ENCODE measurements at regions not wholly inside any gene's neighbourhood (a gene's known extent, or its start where the extent isn't known, plus 50 kb on each side); places are given as distances from the start of the nearest gene placed in this dataset.
"Not testable (repeated sequence)": the region's sequence is repeated elsewhere in the genome, so short reads cannot be mapped to it uniquely, and the experiment has no call there.

DNA sequence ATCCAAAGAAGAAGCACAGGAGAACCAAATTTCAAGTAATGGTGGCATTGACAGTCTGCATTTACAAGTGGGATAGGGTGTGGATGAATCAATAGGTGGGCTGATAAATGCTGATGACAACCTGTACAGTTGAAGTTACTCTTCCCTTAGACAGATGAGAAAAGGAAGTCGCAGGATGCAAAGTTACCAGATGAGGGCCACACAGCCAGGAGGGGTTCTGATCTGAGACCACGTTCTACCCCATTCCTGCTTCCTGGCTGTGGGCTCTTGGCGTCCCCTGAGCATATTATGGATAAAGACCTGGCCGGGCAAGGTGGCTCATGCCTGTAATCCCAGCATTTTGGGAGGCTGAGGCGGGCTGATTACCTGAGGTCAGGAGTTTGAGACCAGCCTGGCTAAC, 104.6 kb downstream of the EOMES start:
- H3K36me3 Mint-ChIP-seq = peaks cover 12% of the 10 kb centered on the region
- H3K4me1 Mint-ChIP-seq (ENCODE audit: low read depth in 2 of 2) = peaks cover 0 to 8% of the 10 kb centered on the region in 2 donors
- H3K27me3 Mint-ChIP-seq = no peaks in the 10 kb centered on the region
- no peak overlapping the region for H3K4me3 Mint-ChIP-seq
- DNase-seq (ENCODE audit: low spot score) (no peak), ATAC-seq (no peak)
- H3K27ac Mint-ChIP-seq = peak overlapping the region in 1 of 2 donors; percentile 23
- peaks cover 3% of the 10 kb centered on the region for H3K9me3 Mint-ChIP-seq

GRCh38 chr3:27616031-27616430, 106.1 kb downstream of the EOMES start:
- H3K27me3 Mint-ChIP-seq = no peaks in the 10 kb centered on the region
- H3K27ac Mint-ChIP-seq = no peak overlapping the region
- peaks cover 12% of the 10 kb centered on the region for H3K36me3 Mint-ChIP-seq
- peaks cover 3% of the 10 kb centered on the region for H3K9me3 Mint-ChIP-seq
- H3K4me1 Mint-ChIP-seq (ENCODE audit: low read depth in 2 of 2) = peaks cover 5 to 9% of the 10 kb centered on the region in 2 donors
- ATAC-seq (no peak), DNase-seq (ENCODE audit: low spot score) (no peak)
- H3K4me3 Mint-ChIP-seq = no peak overlapping the region

- no peak for ATAC-seq
- H3K4me3 Mint-ChIP-seq = no peak overlapping the region
- no peaks in the 10 kb centered on the region for H3K27me3 Mint-ChIP-seq
- H3K27ac Mint-ChIP-seq = no peak overlapping the region
- peaks cover 12% of the 10 kb centered on the region for H3K36me3 Mint-ChIP-seq
- peaks cover 10 to 11% of the 10 kb centered on the region in 2 donors for H3K4me1 Mint-ChIP-seq (ENCODE audit: low read depth in 2 of 2)
- peaks cover 3% of the 10 kb centered on the region for H3K9me3 Mint-ChIP-seq
- no peak for DNase-seq (ENCODE audit: low spot score)
These were observed 106.6 kb downstream of the EOMES start for GRCh38 chr3:27615555-27615954.

DNA sequence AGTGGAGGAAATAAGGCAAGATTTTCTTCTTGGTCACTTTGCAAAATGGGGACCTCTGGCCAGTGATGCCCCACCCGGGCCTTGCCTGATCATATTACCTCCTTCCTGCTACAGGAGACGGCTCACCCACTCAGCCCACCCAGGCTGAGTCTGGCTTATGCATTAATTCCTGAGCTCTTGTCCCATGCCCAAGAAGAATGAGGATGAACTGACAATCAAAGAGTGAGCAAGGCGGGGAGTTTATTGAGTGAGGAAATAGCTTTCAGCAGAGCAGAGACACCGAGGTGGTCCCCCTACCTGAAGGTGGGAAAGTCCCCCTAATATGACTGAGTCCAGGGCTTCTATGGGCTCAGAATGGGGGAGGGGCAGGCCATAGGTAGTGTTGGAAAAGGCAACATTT, 107.5 kb downstream of the EOMES start:
- H3K36me3 Mint-ChIP-seq = peaks cover 12% of the 10 kb centered on the region
- H3K9me3 Mint-ChIP-seq = peaks cover 3% of the 10 kb centered on the region
- no peak overlapping the region for H3K27ac Mint-ChIP-seq
- no peak for DNase-seq (ENCODE audit: low spot score)
- H3K27me3 Mint-ChIP-seq = no peaks in the 10 kb centered on the region
- no peak overlapping the region for H3K4me3 Mint-ChIP-seq
- peaks cover 10 to 11% of the 10 kb centered on the region in 2 donors for H3K4me1 Mint-ChIP-seq (ENCODE audit: low read depth in 2 of 2)
- no peak for ATAC-seq

- Mint-ChIP-seq H3K36me3 (peaks cover 12% of the 10 kb centered on the region), H3K4me1 (ENCODE audit: low read depth in 2 of 2) (peaks cover 10 to 11% of the 10 kb centered on the region in 2 donors), H3K4me3 (no peak overlapping the region), H3K9me3 (peaks cover 3% of the 10 kb centered on the region), H3K27ac (no peak overlapping the region), H3K27me3 (no peaks in the 10 kb centered on the region)
- ATAC-seq (no peak), DNase-seq (ENCODE audit: low spot score) (no peak)
These were observed 108.2 kb downstream of the EOMES start for GRCh38 chr3:27613846-27614500.

DNA sequence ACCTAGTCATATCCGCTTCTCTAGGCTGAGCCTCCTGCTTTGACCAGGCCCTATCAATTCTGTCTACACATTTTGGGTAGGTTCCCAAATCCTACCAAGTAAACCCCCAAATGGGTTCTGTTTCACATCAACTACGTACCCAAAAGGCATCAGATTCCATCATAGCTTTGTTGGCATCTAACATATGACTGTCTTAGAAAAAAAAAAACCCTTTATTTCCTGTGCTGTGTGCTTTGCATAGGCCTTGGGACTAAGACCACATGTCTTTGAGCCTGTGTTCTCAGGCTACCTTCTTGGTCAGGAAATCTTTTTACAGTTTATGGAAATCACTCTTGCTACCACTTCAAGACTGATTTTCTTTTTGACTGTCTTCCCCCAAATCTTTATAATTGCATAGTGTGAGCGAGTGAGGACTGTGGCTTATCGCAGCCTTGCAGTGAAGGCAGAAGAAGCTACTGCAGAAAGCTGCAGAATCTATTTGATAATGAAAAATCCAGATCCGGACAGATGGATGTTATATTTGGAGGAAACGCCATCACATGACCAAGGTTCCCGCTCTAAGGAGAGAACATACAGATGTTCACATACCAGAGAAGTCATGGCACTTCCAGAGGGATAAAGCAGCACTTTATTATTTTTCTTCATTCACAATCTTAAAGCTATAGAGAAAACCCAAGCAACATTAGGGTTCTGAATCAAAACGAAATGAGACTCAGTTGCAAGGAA, 111.2 kb downstream of the EOMES start:
- Mint-ChIP-seq H3K4me3 (no peak overlapping the region), H3K36me3 (peaks cover 12% of the 10 kb centered on the region), H3K27ac (peak overlapping the region in 1 of 2 donors; percentile 46), H3K4me1 (ENCODE audit: low read depth in 2 of 2) (peaks cover 8 to 11% of the 10 kb centered on the region in 2 donors), H3K27me3 (no peaks in the 10 kb centered on the region), H3K9me3 (peaks cover 3% of the 10 kb centered on the region)
- DNase-seq (ENCODE audit: low spot score) = no peak
- peak in 1 of 2 donors; percentile 59 for ATAC-seq

GRCh38 chr3:27607370-27607769, 114.8 kb downstream of the EOMES start:
- ATAC-seq (no peak), DNase-seq (ENCODE audit: low spot score) (no peak)
- Mint-ChIP-seq H3K27ac (no peak overlapping the region), H3K4me3 (no peak overlapping the region), H3K27me3 (no peaks in the 10 kb centered on the region), H3K4me1 (ENCODE audit: low read depth in 2 of 2) (peaks cover 6 to 11% of the 10 kb centered on the region in 2 donors), H3K36me3 (no peaks in the 10 kb centered on the region), H3K9me3 (peaks cover under 1% of the 10 kb centered on the region)

GRCh38 chr3:27606537-27606936, 115.6 kb downstream of the EOMES start:
- H3K4me3 Mint-ChIP-seq = no peak overlapping the region
- no peaks in the 10 kb centered on the region for H3K27me3 Mint-ChIP-seq
- DNase-seq (ENCODE audit: low spot score) (no peak), ATAC-seq (no peak)
- no peaks in the 10 kb centered on the region for H3K36me3 Mint-ChIP-seq
- H3K4me1 Mint-ChIP-seq (ENCODE audit: low read depth in 2 of 2) = peaks cover 6 to 11% of the 10 kb centered on the region in 2 donors
- H3K27ac Mint-ChIP-seq = no peak overlapping the region
- H3K9me3 Mint-ChIP-seq = peaks cover 4% of the 10 kb centered on the region

GRCh38 chr3:27601311-27601710, 117.1 kb upstream of the SLC4A7 start:
- not testable (repeated sequence) for H3K27ac Mint-ChIP-seq; H3K27me3 Mint-ChIP-seq; H3K36me3 Mint-ChIP-seq; DNase-seq (ENCODE audit: low spot score); H3K4me1 Mint-ChIP-seq (ENCODE audit: low read depth in 2 of 2); H3K4me3 Mint-ChIP-seq; H3K9me3 Mint-ChIP-seq; ATAC-seq

DNA sequence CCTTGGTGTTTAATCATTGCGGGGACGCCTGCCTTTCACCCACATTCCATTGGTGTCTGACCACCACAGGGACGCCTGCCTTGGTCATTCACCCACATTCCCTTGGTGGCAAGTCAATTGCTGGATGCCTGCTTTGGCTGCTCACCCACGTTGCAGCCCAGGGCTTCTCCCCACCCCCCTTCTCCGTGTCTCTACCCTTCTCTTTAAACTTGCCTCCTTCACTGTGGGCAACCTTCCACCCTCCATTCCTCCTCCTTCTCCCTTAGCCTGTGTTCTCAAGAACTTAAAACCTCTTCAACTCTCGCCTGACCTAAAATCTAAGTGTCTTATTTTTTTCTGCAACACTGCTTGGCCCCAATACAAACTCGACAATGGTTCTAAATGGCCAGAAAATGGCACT, 115.6 kb upstream of the SLC4A7 start:
- H3K36me3 Mint-ChIP-seq; H3K4me3 Mint-ChIP-seq; H3K27me3 Mint-ChIP-seq; H3K27ac Mint-ChIP-seq; H3K9me3 Mint-ChIP-seq; ATAC-seq; DNase-seq (ENCODE audit: low spot score): not testable (repeated sequence)
- H3K4me1 Mint-ChIP-seq (ENCODE audit: low read depth in 2 of 2) = peaks cover 15 to 19% of the 10 kb centered on the region in 2 donors

- Mint-ChIP-seq H3K36me3 (no peaks in the 10 kb centered on the region), H3K27me3 (no peaks in the 10 kb centered on the region), H3K4me1 (ENCODE audit: low read depth in 2 of 2) (peaks cover 20 to 27% of the 10 kb centered on the region in 2 donors), H3K27ac (peak overlapping the region in 1 of 2 donors; percentile 72), H3K9me3 (no peaks in the 10 kb centered on the region), H3K4me3 (peak overlapping the region; percentile 52)
- no peak for ATAC-seq
- DNase-seq (ENCODE audit: low spot score) = no peak
These were observed 112.7 kb upstream of the SLC4A7 start for GRCh38 chr3:27596921-27597320.

DNA sequence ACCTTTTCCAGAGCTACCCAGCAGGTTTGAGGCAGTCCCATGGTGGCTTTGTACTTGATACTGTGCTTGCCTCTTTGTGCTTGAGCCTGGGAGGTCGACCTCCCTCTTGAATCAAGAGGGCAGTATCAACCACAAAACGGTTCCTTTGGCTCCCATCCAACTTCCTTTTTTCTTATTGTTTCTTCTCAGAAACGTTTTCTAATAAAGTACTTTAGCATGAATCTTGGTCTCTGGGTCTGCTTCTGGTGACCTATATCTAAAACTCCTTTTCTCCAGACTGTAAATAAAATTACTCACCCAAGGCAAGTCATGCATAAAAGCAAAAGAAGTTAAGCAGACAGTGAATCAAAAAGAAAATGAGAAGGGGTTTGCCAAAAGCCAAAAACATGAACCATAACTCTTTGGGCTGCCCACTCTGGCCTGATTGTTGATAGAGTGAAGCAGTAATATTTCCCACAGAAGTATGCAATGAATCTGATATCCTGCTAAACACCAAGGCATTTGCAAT, 112.2 kb upstream of the SLC4A7 start:
- Mint-ChIP-seq H3K4me1 (ENCODE audit: low read depth in 2 of 2) (peaks cover 25 to 32% of the 10 kb centered on the region in 2 donors), H3K4me3 (peak overlapping the region; percentile 52), H3K27me3 (no peaks in the 10 kb centered on the region), H3K9me3 (peaks cover 3% of the 10 kb centered on the region), H3K36me3 (no peaks in the 10 kb centered on the region), H3K27ac (peak overlapping the region; percentile 27 to 72)
- ATAC-seq = peak in 1 of 2 donors; percentile 64
- no peak for DNase-seq (ENCODE audit: low spot score)

DNA sequence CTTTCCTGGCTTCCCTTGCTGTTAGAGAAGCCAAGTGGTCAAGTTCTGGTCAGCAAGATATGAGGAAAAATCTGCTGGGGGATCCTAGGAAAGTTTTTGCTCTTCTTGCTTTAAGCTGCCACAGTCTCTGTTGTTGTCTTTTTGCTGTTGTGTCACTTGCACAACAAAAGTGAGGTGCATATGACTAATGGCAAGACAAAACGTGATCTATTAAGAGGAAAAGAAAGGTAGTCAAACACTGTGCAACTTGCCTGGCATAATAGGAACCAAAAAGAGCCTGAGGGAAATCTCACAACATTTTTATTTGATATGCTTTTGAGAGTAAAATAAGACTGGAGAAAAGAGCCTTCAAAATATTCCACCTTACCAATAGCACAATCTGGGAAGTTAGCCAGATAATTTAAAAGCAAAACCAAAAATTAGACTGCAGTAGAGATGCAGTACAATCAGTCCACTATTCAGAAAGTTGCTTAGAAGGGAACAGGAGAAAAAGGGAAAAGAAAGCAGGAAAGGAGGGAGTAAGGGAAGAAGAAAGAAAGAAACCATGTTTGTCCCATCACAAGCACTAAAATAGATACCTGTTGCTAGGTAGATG, 110.0 kb upstream of the SLC4A7 start:
- ATAC-seq = no peak
- no peak overlapping the region for H3K4me3 Mint-ChIP-seq
- no peaks in the 10 kb centered on the region for H3K27me3 Mint-ChIP-seq
- no peak for DNase-seq (ENCODE audit: low spot score)
- H3K27ac Mint-ChIP-seq = peak overlapping the region in 1 of 2 donors; percentile 33
- H3K4me1 Mint-ChIP-seq (ENCODE audit: low read depth in 2 of 2) = peaks cover 42 to 52% of the 10 kb centered on the region in 2 donors
- no peaks in the 10 kb centered on the region for H3K36me3 Mint-ChIP-seq
- H3K9me3 Mint-ChIP-seq = peaks cover 3% of the 10 kb centered on the region

- Mint-ChIP-seq H3K4me3 (no peak overlapping the region), H3K27ac (no peak overlapping the region), H3K27me3 (no peaks in the 10 kb centered on the region), H3K4me1 (ENCODE audit: low read depth in 2 of 2) (peaks cover 42 to 52% of the 10 kb centered on the region in 2 donors), H3K9me3 (peaks cover 3% of the 10 kb centered on the region), H3K36me3 (no peaks in the 10 kb centered on the region)
- ATAC-seq = no peak
- DNase-seq (ENCODE audit: low spot score) = no peak
These were observed 109.0 kb upstream of the SLC4A7 start for GRCh38 chr3:27593173-27593572.
